GM18873 (cell line): ENCODE measurements at regions not wholly inside any gene's neighbourhood (a gene's known extent, or its start where the extent isn't known, plus 50 kb on each side); places are given as distances from the start of the nearest gene placed in this dataset.
"Not testable (repeated sequence)": the region's sequence is repeated elsewhere in the genome, so short reads cannot be mapped to it uniquely, and the experiment has no call there.

Experiments
- ATAC-seq: cut with Tn5 transposase; IDR thresholded peaks from one replicate; pipeline ENCODE4 v1.9.1; 2021; ENCODE audit warnings: mild to moderate bottlenecking, moderate library complexity, moderate number of reproducible peaks; ENCODE audit not compliant: unreplicated experiment, low FRiP score

DNA sequence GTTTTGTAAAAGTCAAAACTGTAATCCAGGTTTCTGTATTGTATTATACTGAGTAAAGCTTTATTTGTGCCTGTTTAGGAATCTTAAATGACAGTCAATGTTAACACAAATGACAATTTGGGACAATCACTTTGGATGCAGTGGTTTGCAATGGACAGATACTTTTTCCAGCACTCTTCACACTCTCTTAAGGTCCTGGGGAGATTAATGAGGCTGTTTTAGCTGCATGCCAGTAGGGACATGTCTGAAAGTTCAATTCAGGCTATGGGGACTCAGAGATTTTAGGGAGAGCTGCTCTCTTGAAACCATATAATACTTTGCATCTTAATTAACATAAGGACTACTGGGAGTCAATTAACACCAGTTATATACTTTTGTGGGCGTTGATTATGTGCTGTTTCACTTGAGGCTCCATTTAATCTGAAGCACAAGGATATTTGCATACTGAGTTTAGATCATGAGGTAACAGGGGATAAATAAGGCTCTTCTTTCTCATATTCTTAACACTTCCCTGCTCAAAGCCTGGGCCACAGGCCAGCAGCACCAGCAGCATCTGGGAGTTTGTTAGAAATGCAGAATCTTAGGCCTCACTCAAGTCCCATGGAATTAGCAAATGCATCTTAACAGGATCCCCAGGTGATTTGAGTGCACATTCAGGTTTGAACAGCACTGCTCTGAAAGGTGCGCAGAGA is 972.8 kb downstream of the PLOD2 start:
- ATAC-seq = no peak

DNA sequence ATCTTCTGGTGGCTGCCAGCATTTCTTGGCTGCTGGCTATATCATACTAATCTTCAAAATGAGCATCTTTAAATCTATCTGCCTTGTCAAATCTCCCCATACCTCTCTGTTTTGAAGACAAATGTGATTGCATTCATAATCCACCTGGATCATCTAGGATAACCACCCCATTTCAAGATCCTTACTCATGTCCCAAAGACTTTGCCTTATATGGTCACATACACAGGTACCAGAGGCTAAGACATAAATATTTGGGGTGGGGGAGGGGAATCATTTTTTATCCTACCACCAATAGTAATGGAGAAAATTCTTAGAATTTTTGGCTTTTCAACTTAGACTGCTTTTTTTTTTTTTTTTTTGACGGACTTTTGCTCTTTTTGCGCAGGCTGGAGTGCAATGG is 970.8 kb downstream of the PLOD2 start:
- ATAC-seq = no peak

DNA sequence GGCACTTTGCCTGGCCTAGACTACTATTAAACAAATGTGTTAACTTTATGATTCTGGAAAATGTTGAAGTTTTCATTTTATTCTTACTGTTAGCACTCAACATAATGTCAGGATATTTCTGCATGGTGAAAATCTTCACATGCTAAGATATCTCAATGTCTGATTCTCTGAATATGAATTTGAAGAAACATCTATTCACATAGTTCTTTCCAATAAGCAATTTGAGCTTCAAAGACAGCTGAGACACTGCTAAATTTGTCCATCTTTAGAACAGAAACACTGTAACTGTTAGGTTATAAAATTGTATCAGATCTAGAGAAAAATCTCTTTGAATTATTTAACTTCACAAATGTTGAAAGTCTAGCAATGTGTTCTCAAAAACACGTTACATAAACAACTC is 970.2 kb downstream of the PLOD2 start:
- ATAC-seq = no peak

GRCh38 chr3:145191543-145191942 is 969.4 kb downstream of the PLOD2 start:
- no peak for ATAC-seq

DNA sequence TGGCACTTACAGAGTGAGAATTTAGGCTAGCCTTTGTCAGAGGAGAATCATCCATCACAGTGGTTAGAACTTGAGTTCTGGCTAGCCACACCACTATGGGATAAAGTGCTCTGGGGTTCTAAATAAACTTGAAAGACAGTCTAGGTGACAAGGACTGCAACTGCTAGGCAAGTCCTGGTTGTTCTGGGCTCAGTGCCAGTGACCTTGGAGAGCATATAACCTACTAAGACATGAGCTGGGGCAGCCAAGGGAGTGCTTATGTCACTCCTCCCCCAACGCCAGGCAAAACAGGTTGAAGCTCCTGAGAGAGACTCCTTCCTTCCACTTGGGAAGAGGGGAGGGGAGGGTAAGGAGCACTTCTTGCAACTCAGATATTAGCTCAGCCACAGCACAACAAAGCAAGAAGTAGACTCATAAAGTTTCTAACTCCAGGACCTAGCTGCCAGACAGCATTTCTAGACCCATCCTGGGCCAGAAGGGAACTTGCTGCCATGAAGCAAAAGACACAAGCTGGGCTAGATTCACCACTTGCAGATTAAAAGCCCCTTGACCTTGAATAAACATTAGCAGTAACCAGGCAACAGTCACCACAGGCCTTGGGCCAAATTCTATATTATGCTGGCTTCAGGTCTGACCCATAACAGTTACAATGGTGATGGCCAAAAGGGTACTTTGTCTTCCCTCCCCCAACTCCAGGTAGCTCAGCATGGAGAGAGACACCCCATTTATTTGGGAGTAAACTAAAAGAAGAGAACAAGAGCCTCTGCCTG is 963.7 kb downstream of the PLOD2 start:
- ATAC-seq = no peak

DNA sequence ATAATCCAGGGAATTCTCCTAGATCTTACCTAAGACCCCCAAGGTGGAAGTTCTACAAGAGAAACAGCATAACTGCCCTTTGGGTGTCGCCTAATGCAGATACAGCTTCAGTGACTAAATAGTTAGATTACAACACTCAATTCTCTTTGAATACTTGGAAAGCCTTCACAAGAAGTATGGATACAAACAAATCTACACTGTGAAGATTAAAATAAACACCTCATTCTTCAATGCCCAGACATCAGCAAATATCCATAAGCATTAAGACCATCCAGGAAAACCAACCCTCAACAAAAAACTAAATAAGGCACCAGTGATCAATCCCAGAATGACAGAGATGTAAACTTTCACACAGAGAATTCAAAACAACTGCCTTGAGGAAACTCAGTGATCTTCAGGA is 963.2 kb downstream of the PLOD2 start:
- ATAC-seq = no peak

DNA sequence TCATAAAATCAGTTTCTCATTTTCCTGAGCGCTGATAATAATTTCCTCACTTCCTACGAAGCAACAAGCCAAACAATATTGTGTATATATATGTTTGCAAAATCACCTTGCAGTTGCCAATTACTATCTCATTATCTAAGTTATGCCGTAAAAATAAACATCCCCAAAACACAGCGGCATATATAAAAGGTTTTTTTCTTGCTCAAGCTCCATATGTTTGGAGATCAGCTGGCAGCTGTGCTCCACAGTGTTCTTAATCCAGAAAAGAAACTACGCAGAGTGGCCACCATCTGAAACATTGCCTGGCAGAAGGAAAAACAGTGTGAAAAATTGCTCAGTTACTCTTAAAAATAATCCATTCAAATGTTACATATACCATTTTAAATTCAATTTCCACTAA is 951.4 kb downstream of the PLOD2 start:
- ATAC-seq = no peak

DNA sequence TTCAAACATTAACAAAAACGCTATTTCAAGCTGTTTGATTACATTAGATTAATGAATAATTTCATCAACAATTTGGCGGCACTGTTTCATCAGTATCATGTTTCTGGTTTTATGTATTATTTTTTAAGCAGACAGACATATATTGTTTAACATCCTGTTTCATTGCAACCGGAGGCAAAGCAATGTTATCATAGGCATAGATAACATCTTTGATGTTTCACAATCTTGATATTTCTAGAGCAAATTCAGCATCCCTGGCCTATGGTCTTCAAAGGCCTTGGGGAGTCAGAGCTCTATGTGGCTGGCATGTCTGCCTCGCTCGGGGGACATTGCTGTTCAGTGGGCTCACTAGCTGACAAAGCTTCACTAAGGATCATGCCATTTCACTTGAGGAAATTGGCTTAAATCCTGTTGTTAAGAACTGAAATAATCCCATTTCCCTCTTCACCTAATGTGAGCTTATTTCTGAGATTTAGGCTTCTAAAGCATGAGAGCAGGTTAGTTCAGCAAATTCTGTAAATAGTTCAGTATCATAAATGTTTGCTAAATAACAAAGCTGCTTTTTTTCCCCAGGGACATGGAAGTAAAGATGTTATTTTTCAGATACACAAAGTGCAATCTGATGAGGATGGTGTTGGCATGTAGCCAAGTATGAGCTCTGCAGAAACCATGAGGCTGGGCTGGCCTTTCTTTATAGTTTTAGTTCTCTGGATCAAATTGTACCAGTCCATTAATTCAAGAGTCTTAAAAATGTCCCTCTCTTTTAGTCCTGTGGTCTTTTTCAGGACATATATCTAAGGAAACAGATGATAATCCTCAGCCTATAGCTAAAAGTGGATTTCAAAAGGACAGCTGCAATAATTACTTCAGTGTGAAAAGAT is 941.4 kb downstream of the PLOD2 start:
- no peak for ATAC-seq

GRCh38 chr3:145224886-145225285 is 936.1 kb downstream of the PLOD2 start:
- no peak for ATAC-seq

- ATAC-seq = no peak
Measured at GRCh38 chr3:145243875-145244274, 917.1 kb downstream of the PLOD2 start.

GRCh38 chr3:145244327-145244726 is 916.7 kb downstream of the PLOD2 start:
- ATAC-seq = no peak

DNA sequence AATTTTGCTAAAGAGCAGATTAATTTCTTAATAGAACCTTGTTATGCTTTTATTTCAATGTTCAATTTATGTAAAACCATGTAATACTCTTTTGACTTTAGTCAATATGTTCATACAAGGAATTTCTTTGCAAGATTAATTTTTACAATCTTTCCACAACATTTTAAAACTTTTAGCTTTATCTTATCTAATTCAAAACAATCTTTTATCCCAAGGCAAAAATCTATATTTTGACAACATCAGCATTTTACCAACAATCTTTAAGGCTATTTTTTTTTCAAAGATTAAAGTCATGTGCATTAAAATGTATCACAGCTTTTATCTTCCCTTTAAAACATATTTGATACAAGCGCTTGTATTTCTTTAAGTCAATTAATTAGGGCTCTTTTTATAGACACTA is 914.7 kb downstream of the PLOD2 start:
- no peak for ATAC-seq

- ATAC-seq = no peak
Measured at GRCh38 chr3:145248928-145249327, 912.1 kb downstream of the PLOD2 start.

GRCh38 chr3:145251311-145251710 is 909.7 kb downstream of the PLOD2 start:
- no peak for ATAC-seq

GRCh38 chr3:145257967-145258366 is 903.0 kb downstream of the PLOD2 start:
- ATAC-seq = not testable (repeated sequence)

GRCh38 chr3:145259166-145259880 is 901.7 kb downstream of the PLOD2 start:
- no peak for ATAC-seq

GRCh38 chr3:145263458-145263857 is 897.5 kb downstream of the PLOD2 start:
- not testable (repeated sequence) for ATAC-seq

- no peak for ATAC-seq
Measured at GRCh38 chr3:145266368-145266767, 894.6 kb downstream of the PLOD2 start.

GRCh38 chr3:145269106-145269505 is 891.9 kb downstream of the PLOD2 start:
- ATAC-seq = no peak

- ATAC-seq = no peak
Measured at GRCh38 chr3:145272684-145273083, 888.3 kb downstream of the PLOD2 start.
